ENCODE measurements at regions not wholly inside any gene's neighbourhood (a gene's known extent, or its start where the extent isn't known, plus 50 kb on each side); places are given as distances from the start of the nearest gene placed in this dataset.

GRCh38 chr9:11559001-11559776 lies 946.4 kb upstream of the PTPRD start:
- intact Hi-C loops (cut with DNase I), result no loop called here
- H3K9me3 ChIP-seq (ENCODE audit: control insufficient read depth in 2 of 3, insufficient read depth in 1 of 3, low read length in 3 of 3), result no peaks in the 10 kb centered on the region
- no peak overlapping the region for H3K27ac ChIP-seq (ENCODE audit: low read depth in 2 of 2, low read length in 2 of 2)
- no peak overlapping the region for H3K4me3 ChIP-seq (ENCODE audit: low read length in 3 of 3)
- H3K27me3 ChIP-seq (ENCODE audit: control insufficient read depth, insufficient read depth, low read length), result no peaks in the 10 kb centered on the region
- FAIRE-seq (no peak), DNase-seq (no peak)
- no peaks in the 10 kb centered on the region for H3K36me3 ChIP-seq (ENCODE audit: control insufficient read depth in 2 of 3, insufficient read depth in 3 of 3, low read length in 3 of 3)
- no peak for TF ChIP-seq CTCF (IDR thresholded peaks at IDR 0.05; ENCODE audit: borderline replicate concordance, extremely low read depth, insufficient read depth)
- no peak overlapping the region for H3K9ac ChIP-seq (ENCODE audit: low read length in 3 of 3)
- H3K4me1 ChIP-seq (ENCODE audit: control insufficient read depth in 2 of 3, insufficient read depth in 2 of 3, low read depth in 1 of 3, low read length in 3 of 3), result no peaks in the 10 kb centered on the region

- no peak for FAIRE-seq
- intact Hi-C loops (cut with DNase I), result no loop called here
Observed at GRCh38 chr9:11577522-11577921, 964.7 kb upstream of the PTPRD start.

GRCh38 chr9:11595756-11596155 lies 983.0 kb upstream of the PTPRD start:
- Histone ChIP-seq H3K4me1 (ENCODE audit: control insufficient read depth in 2 of 3, insufficient read depth in 2 of 3, low read depth in 1 of 3, low read length in 3 of 3) (no peaks in the 10 kb centered on the region), H3K27ac (ENCODE audit: low read depth in 2 of 2, low read length in 2 of 2) (no peak overlapping the region), H3K9me3 (ENCODE audit: control insufficient read depth in 2 of 3, insufficient read depth in 1 of 3, low read length in 3 of 3) (no peaks in the 10 kb centered on the region), H3K27me3 (ENCODE audit: control insufficient read depth, insufficient read depth, low read length) (no peaks in the 10 kb centered on the region), H3K9ac (ENCODE audit: low read length in 3 of 3) (no peak overlapping the region), H3K4me3 (ENCODE audit: low read length in 3 of 3) (no peak overlapping the region), H3K36me3 (ENCODE audit: control insufficient read depth in 2 of 3, insufficient read depth in 3 of 3, low read length in 3 of 3) (no peaks in the 10 kb centered on the region)
- DNase-seq (no peak), FAIRE-seq (no peak)
- intact Hi-C loops (cut with DNase I), result no loop called here
- no peak for TF ChIP-seq CTCF (IDR thresholded peaks at IDR 0.05; ENCODE audit: borderline replicate concordance, extremely low read depth, insufficient read depth)

More at GRCh38 chr9:11577522-11577921, 964.7 kb upstream of the PTPRD start:
- Histone ChIP-seq H3K4me1 (ENCODE audit: control insufficient read depth in 2 of 3, insufficient read depth in 2 of 3, low read depth in 1 of 3, low read length in 3 of 3) (peaks cover 0 to 2% (median 0%) of the 10 kb centered on the region in 3 donors), H3K27me3 (ENCODE audit: control insufficient read depth, insufficient read depth, low read length) (no peaks in the 10 kb centered on the region), H3K27ac (ENCODE audit: low read depth in 2 of 2, low read length in 2 of 2) (no peak overlapping the region), H3K9ac (ENCODE audit: low read length in 3 of 3) (no peak overlapping the region), H3K9me3 (ENCODE audit: control insufficient read depth in 2 of 3, insufficient read depth in 1 of 3, low read length in 3 of 3) (no peaks in the 10 kb centered on the region), H3K4me3 (ENCODE audit: low read length in 3 of 3) (no peak overlapping the region), H3K36me3 (ENCODE audit: control insufficient read depth in 2 of 3, insufficient read depth in 3 of 3, low read length in 3 of 3) (no peaks in the 10 kb centered on the region)
- DNase-seq, result peak in 2 of 5 donors; percentile 23 to 28
- TF ChIP-seq CTCF (IDR thresholded peaks at IDR 0.05; ENCODE audit: borderline replicate concordance, extremely low read depth, insufficient read depth), result no peak

All from kidney (tissue), 13 donors.